ENCODE measurements at regions not wholly inside any gene's neighbourhood (a gene's known extent, or its start where the extent isn't known, plus 50 kb on each side); places are given as distances from the start of the nearest gene placed in this dataset.

GRCh38 chr1:5597171-5597850 is 394.9 kb downstream of the NPHP4 start:
- H3K9me3 Mint-ChIP-seq: no peaks in the 10 kb centered on the region
- intact Hi-C loops (cut with micrococcal nuclease): no loop called here
- H3K36me3 Mint-ChIP-seq (ENCODE audit: low read depth): no peaks in the 10 kb centered on the region
- H3K27me3 Mint-ChIP-seq (ENCODE audit: insufficient read depth): no peaks in the 10 kb centered on the region
- H3K4me1 Mint-ChIP-seq (ENCODE audit: low read depth): no peaks in the 10 kb centered on the region
- no peak for DNase-seq (ENCODE audit: low spot score)
- no peak overlapping the region for H3K27ac Mint-ChIP-seq
- no peak overlapping the region for H3K4me3 Mint-ChIP-seq

- Mint-ChIP-seq H3K36me3 (ENCODE audit: low read depth) (no peaks in the 10 kb centered on the region), H3K9me3 (no peaks in the 10 kb centered on the region), H3K4me3 (no peak overlapping the region), H3K27me3 (ENCODE audit: insufficient read depth) (no peaks in the 10 kb centered on the region), H3K4me1 (ENCODE audit: low read depth) (no peaks in the 10 kb centered on the region), H3K27ac (no peak overlapping the region)
- DNase-seq (ENCODE audit: low spot score): no peak
- intact Hi-C loops (cut with micrococcal nuclease): no loop called here
Observed at GRCh38 chr1:5596651-5597050, 395.6 kb downstream of the NPHP4 start.

- Mint-ChIP-seq H3K27me3 (ENCODE audit: insufficient read depth) (no peaks in the 10 kb centered on the region), H3K9me3 (peaks cover 6% of the 10 kb centered on the region), H3K27ac (no peak overlapping the region), H3K4me1 (ENCODE audit: low read depth) (no peaks in the 10 kb centered on the region), H3K36me3 (ENCODE audit: low read depth) (no peaks in the 10 kb centered on the region), H3K4me3 (no peak overlapping the region)
- intact Hi-C loops (cut with micrococcal nuclease): no loop called here
- DNase-seq (ENCODE audit: low spot score): no peak
Observed at GRCh38 chr1:5595531-5596170, 396.6 kb downstream of the NPHP4 start.

- H3K36me3 Mint-ChIP-seq (ENCODE audit: low read depth): no peaks in the 10 kb centered on the region
- no peak for DNase-seq (ENCODE audit: low spot score)
- H3K27ac Mint-ChIP-seq: no peak overlapping the region
Observed at GRCh38 chr1:5594056-5594956, 397.9 kb downstream of the NPHP4 start.

DNA sequence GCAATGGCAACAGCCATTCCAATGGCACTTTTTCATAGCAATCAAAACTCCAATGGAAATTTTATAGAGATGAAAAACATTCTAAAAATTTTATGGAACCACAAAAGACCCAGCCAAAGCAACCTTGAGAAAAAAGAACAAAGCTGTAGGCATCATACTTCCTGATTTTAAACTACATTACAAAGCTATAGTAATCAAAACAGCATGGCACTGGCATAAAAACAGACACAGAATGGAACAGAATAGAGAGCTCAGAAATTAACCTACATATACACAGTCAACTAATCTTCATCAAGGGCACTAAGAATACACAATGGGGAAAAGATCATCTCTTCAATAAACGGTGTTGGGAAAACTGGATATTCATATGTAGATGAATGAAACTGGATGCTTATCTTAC is 401.5 kb downstream of the NPHP4 start:
- H3K4me1 Mint-ChIP-seq (ENCODE audit: low read depth): no peaks in the 10 kb centered on the region
- H3K36me3 Mint-ChIP-seq (ENCODE audit: low read depth): no peaks in the 10 kb centered on the region
- H3K4me3 Mint-ChIP-seq: no peak overlapping the region
- H3K9me3 Mint-ChIP-seq: peaks cover 11% of the 10 kb centered on the region
- no peak for DNase-seq (ENCODE audit: low spot score)
- H3K27ac Mint-ChIP-seq: no peak overlapping the region
- intact Hi-C loops (cut with micrococcal nuclease): no loop called here
- H3K27me3 Mint-ChIP-seq (ENCODE audit: insufficient read depth): no peaks in the 10 kb centered on the region

More at GRCh38 chr1:5594056-5594956, 397.9 kb downstream of the NPHP4 start:
- no peak overlapping the region for H3K4me3 Mint-ChIP-seq
- intact Hi-C loops (cut with micrococcal nuclease): no loop called here
- peaks cover 11% of the 10 kb centered on the region for H3K9me3 Mint-ChIP-seq
- no peaks in the 10 kb centered on the region for H3K27me3 Mint-ChIP-seq (ENCODE audit: insufficient read depth)
- no peaks in the 10 kb centered on the region for H3K4me1 Mint-ChIP-seq (ENCODE audit: low read depth)

GRCh38 chr1:5586629-5587028 is 405.6 kb downstream of the NPHP4 start:
- Mint-ChIP-seq H3K4me1 (ENCODE audit: low read depth) (no peaks in the 10 kb centered on the region), H3K27me3 (ENCODE audit: insufficient read depth) (no peaks in the 10 kb centered on the region), H3K9me3 (peaks cover 11% of the 10 kb centered on the region), H3K27ac (no peak overlapping the region), H3K4me3 (no peak overlapping the region), H3K36me3 (ENCODE audit: low read depth) (no peaks in the 10 kb centered on the region)
- no peak for DNase-seq (ENCODE audit: low spot score)
- intact Hi-C loops (cut with micrococcal nuclease): no loop called here

DNA sequence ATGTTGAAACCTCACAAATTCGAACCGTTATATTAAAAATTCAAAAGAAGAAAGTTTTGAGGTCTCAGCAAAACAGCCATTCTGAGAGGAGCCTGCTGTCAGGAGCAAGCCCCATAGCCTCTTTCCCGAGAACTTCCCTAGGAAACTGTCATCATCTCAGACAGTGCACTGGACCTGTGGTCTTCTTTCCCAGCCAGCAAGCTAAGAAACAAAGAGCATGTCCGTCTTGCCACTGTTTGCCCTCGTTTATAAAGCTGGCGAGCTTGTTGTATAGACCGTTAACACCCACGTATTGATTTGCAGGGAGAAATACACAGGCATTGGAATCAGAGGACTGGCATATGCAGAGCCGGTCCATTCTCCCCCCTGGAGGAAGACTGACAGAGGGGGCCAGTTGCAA is 407.0 kb downstream of the NPHP4 start:
- H3K4me3 Mint-ChIP-seq: no peak overlapping the region
- H3K36me3 Mint-ChIP-seq (ENCODE audit: low read depth): no peaks in the 10 kb centered on the region
- no peak for DNase-seq (ENCODE audit: low spot score)
- H3K9me3 Mint-ChIP-seq: peaks cover 3% of the 10 kb centered on the region
- H3K27ac Mint-ChIP-seq: no peak overlapping the region
- no peaks in the 10 kb centered on the region for H3K4me1 Mint-ChIP-seq (ENCODE audit: low read depth)
- intact Hi-C loops (cut with micrococcal nuclease): no loop called here
- no peaks in the 10 kb centered on the region for H3K27me3 Mint-ChIP-seq (ENCODE audit: insufficient read depth)

DNA sequence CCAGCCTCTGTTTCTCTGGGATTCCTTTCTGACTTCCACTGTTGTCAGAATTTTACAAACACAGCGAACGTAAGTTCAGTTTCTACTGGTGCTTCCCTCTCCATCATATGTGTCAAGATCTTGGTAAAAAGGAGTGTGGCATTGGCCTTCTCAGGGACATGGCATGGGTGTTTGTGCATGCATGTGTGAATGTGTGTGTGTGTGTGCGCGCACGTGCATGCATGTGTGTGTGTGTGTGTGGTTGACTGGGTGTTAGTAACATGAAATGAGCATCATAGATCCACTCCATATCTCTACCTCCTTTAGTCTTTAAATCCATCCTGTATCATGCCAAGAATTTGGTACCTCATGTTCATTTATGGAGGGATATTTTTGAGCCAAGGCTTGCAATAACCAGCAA is 411.3 kb downstream of the NPHP4 start:
- intact Hi-C loops (cut with micrococcal nuclease): no loop called here
- peaks cover 2% of the 10 kb centered on the region for H3K27me3 Mint-ChIP-seq (ENCODE audit: insufficient read depth)
- H3K4me3 Mint-ChIP-seq: no peak overlapping the region
- no peak for DNase-seq (ENCODE audit: low spot score)
- no peaks in the 10 kb centered on the region for H3K9me3 Mint-ChIP-seq
- H3K27ac Mint-ChIP-seq: no peak overlapping the region
- H3K4me1 Mint-ChIP-seq (ENCODE audit: low read depth): no peaks in the 10 kb centered on the region
- no peaks in the 10 kb centered on the region for H3K36me3 Mint-ChIP-seq (ENCODE audit: low read depth)

- Mint-ChIP-seq H3K36me3 (ENCODE audit: low read depth) (no peaks in the 10 kb centered on the region), H3K9me3 (no peaks in the 10 kb centered on the region), H3K27me3 (ENCODE audit: insufficient read depth) (peaks cover 2% of the 10 kb centered on the region), H3K4me3 (no peak overlapping the region), H3K27ac (no peak overlapping the region), H3K4me1 (ENCODE audit: low read depth) (no peaks in the 10 kb centered on the region)
- DNase-seq (ENCODE audit: low spot score): no peak
- intact Hi-C loops (cut with micrococcal nuclease): no loop called here
Observed at GRCh38 chr1:5579966-5580365, 412.3 kb downstream of the NPHP4 start.

- H3K36me3 Mint-ChIP-seq (ENCODE audit: low read depth): no peaks in the 10 kb centered on the region
- no peak overlapping the region for H3K4me3 Mint-ChIP-seq
- peaks cover 2% of the 10 kb centered on the region for H3K27me3 Mint-ChIP-seq (ENCODE audit: insufficient read depth)
- H3K9me3 Mint-ChIP-seq: no peaks in the 10 kb centered on the region
- no peaks in the 10 kb centered on the region for H3K4me1 Mint-ChIP-seq (ENCODE audit: low read depth)
- intact Hi-C loops (cut with micrococcal nuclease): no loop called here
- no peak overlapping the region for H3K27ac Mint-ChIP-seq
- DNase-seq (ENCODE audit: low spot score): no peak
Observed at GRCh38 chr1:5578690-5579089, 413.5 kb downstream of the NPHP4 start.

DNA sequence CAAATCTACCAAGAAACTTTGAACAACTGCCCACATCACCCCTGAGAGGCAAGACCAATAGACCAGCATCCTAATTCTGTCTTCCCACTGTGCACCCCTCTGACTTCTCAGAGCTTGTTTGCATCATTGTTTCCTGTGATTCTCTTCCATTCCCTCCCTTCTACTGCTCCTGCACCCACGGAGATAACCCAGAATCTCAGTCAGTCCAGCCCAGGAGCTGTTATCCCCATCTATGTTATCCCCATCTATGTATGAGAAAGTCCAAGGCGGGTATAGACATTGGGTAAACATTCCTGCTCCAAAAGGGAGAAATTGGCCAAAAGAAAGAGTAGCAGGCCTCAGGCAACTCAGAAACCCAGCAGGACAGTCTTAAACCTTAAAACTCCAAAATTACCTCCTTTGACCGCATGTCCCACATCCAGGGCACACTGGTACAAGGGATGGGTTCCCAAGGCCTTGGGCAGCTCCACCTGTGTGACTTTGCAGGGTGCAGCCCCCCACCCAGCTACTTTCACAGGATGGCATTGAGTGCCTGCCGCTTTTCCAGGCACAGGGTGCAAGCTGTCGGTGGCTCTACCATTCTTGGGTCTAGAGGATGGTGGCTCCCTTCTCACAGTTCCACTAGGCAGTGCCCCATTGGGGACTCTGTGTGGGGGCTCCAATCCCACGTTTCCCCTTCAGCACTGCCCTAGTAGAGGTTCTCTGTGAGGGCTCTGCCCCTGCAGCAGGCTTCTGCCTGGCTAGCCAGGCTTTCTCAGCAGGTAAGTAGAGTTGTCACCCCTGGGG is 414.8 kb downstream of the NPHP4 start:
- no peak overlapping the region for H3K27ac Mint-ChIP-seq
- H3K36me3 Mint-ChIP-seq (ENCODE audit: low read depth): no peaks in the 10 kb centered on the region
- intact Hi-C loops (cut with micrococcal nuclease): no loop called here
- H3K9me3 Mint-ChIP-seq: no peaks in the 10 kb centered on the region
- peaks cover 2% of the 10 kb centered on the region for H3K27me3 Mint-ChIP-seq (ENCODE audit: insufficient read depth)
- H3K4me3 Mint-ChIP-seq: no peak overlapping the region
- DNase-seq (ENCODE audit: low spot score): no peak
- no peaks in the 10 kb centered on the region for H3K4me1 Mint-ChIP-seq (ENCODE audit: low read depth)

GRCh38 chr1:5576673-5577065 is 415.6 kb downstream of the NPHP4 start:
- Mint-ChIP-seq H3K36me3 (ENCODE audit: low read depth) (no peaks in the 10 kb centered on the region), H3K4me1 (ENCODE audit: low read depth) (no peaks in the 10 kb centered on the region), H3K27me3 (ENCODE audit: insufficient read depth) (peaks cover 2% of the 10 kb centered on the region), H3K9me3 (no peaks in the 10 kb centered on the region), H3K27ac (no peak overlapping the region), H3K4me3 (no peak overlapping the region)
- no peak for DNase-seq (ENCODE audit: low spot score)
- intact Hi-C loops (cut with micrococcal nuclease): no loop called here
